Activated CD4-positive, alpha-beta T cell treated with anti-CD3 and anti-CD28 coated beads for 48 hours (primary cell): ENCODE measurements at regions not wholly inside any gene's neighbourhood (a gene's known extent, or its start where the extent isn't known, plus 50 kb on each side); places are given as distances from the start of the nearest gene placed in this dataset.
"Not testable (repeated sequence)": the region's sequence is repeated elsewhere in the genome, so short reads cannot be mapped to it uniquely, and the experiment has no call there.

Source experiments
- DNase-seq: peaks from one replicate; pipeline ENCODE4 v3.0.0-alpha.2; 2020

- no peak for DNase-seq
Measured at GRCh38 chr1:4452701-4453100, 201.7 kb upstream of the AJAP1 start.

GRCh38 chr1:4460052-4460451, 194.4 kb upstream of the AJAP1 start:
- no peak for DNase-seq

GRCh38 chr1:4460651-4461050, 193.8 kb upstream of the AJAP1 start:
- no peak for DNase-seq

GRCh38 chr1:4461726-4462290, 192.6 kb upstream of the AJAP1 start:
- DNase-seq = no peak

- DNase-seq = no peak
Measured at GRCh38 chr1:4462831-4463484, 191.5 kb upstream of the AJAP1 start.

- DNase-seq = no peak
Measured at GRCh38 chr1:4463631-4464030, 190.8 kb upstream of the AJAP1 start.

GRCh38 chr1:4464478-4464877, 189.9 kb upstream of the AJAP1 start:
- DNase-seq = no peak

GRCh38 chr1:4467241-4467640, 187.2 kb upstream of the AJAP1 start:
- no peak for DNase-seq

GRCh38 chr1:4468386-4468785, 186.0 kb upstream of the AJAP1 start:
- DNase-seq = no peak

GRCh38 chr1:4468804-4469514, 185.4 kb upstream of the AJAP1 start:
- no peak for DNase-seq

GRCh38 chr1:4476394-4476793, 178.0 kb upstream of the AJAP1 start:
- DNase-seq = no peak

GRCh38 chr1:4481451-4481850, 173.0 kb upstream of the AJAP1 start:
- no peak for DNase-seq

GRCh38 chr1:4482526-4482925, 171.9 kb upstream of the AJAP1 start:
- no peak for DNase-seq

- no peak for DNase-seq
Measured at GRCh38 chr1:4483021-4483625, 171.3 kb upstream of the AJAP1 start.

GRCh38 chr1:4485398-4485797, 169.0 kb upstream of the AJAP1 start:
- DNase-seq = no peak

GRCh38 chr1:4485878-4486277, 168.5 kb upstream of the AJAP1 start:
- no peak for DNase-seq

- no peak for DNase-seq
Measured at GRCh38 chr1:4486408-4487120, 167.8 kb upstream of the AJAP1 start.

- no peak for DNase-seq
Measured at GRCh38 chr1:4488018-4488417, 166.4 kb upstream of the AJAP1 start.

GRCh38 chr1:4489486-4489885, 164.9 kb upstream of the AJAP1 start:
- no peak for DNase-seq

- DNase-seq = not testable (repeated sequence)
Measured at GRCh38 chr1:4489992-4490391, 164.4 kb upstream of the AJAP1 start.

- DNase-seq = no peak
Measured at GRCh38 chr1:4494027-4494426, 160.4 kb upstream of the AJAP1 start.

- no peak for DNase-seq
Measured at GRCh38 chr1:4494558-4494957, 159.9 kb upstream of the AJAP1 start.

- no peak for DNase-seq
Measured at GRCh38 chr1:4495809-4496208, 158.6 kb upstream of the AJAP1 start.
